ENCODE measurements at regions not wholly inside any gene's neighbourhood (a gene's known extent, or its start where the extent isn't known, plus 50 kb on each side); places are given as distances from the start of the nearest gene placed in this dataset.
"Not testable (repeated sequence)": the region's sequence is repeated elsewhere in the genome, so short reads cannot be mapped to it uniquely, and the experiment has no call there.

- DNase-seq (ENCODE audit: low read depth in 2 of 2), result peak in 1 of 2 experiments; percentile 37
Measured at GRCh38 chr12:60191676-60192359, 596.0 kb downstream of the SLC16A7 start.

- DNase-seq (ENCODE audit: low read depth in 2 of 2), result peak in 1 of 2 experiments; percentile 43
Measured at GRCh38 chr12:60194678-60195077, 598.8 kb downstream of the SLC16A7 start.

- DNase-seq (ENCODE audit: low read depth in 2 of 2), result no peak
Measured at GRCh38 chr12:60195483-60195882, 599.7 kb downstream of the SLC16A7 start.

GRCh38 chr12:60196366-60196765 is 600.5 kb downstream of the SLC16A7 start:
- DNase-seq (ENCODE audit: low read depth in 2 of 2), result no peak

GRCh38 chr12:60197589-60197988 is 601.8 kb downstream of the SLC16A7 start:
- DNase-seq (ENCODE audit: low read depth in 2 of 2), result no peak

GRCh38 chr12:60201891-60202290 is 606.1 kb downstream of the SLC16A7 start:
- peak; percentile 27 to 33 for DNase-seq (ENCODE audit: low read depth in 2 of 2)

GRCh38 chr12:60205500-60205899 is 609.7 kb downstream of the SLC16A7 start:
- peak; percentile 44 to 49 for DNase-seq (ENCODE audit: low read depth in 2 of 2)

GRCh38 chr12:60209521-60209920 is 613.7 kb downstream of the SLC16A7 start:
- DNase-seq (ENCODE audit: low read depth in 2 of 2), result no peak

- no peak for DNase-seq (ENCODE audit: low read depth in 2 of 2)
Measured at GRCh38 chr12:60209933-60210332, 614.1 kb downstream of the SLC16A7 start.

GRCh38 chr12:60210756-60211155 is 614.9 kb downstream of the SLC16A7 start:
- no peak for DNase-seq (ENCODE audit: low read depth in 2 of 2)

GRCh38 chr12:60211244-60211643 is 615.4 kb downstream of the SLC16A7 start:
- DNase-seq (ENCODE audit: low read depth in 2 of 2), result no peak

GRCh38 chr12:60212159-60213000 is 616.6 kb downstream of the SLC16A7 start:
- no peak for DNase-seq (ENCODE audit: low read depth in 2 of 2)

- not testable (repeated sequence) for DNase-seq (ENCODE audit: low read depth in 2 of 2)
Measured at GRCh38 chr12:60213272-60213671, 617.4 kb downstream of the SLC16A7 start.

GRCh38 chr12:60216226-60216625 is 620.4 kb downstream of the SLC16A7 start:
- DNase-seq (ENCODE audit: low read depth in 2 of 2), result no peak

- no peak for DNase-seq (ENCODE audit: low read depth in 2 of 2)
Measured at GRCh38 chr12:60223242-60223641, 627.4 kb downstream of the SLC16A7 start.

GRCh38 chr12:60225216-60226000 is 629.6 kb downstream of the SLC16A7 start:
- no peak for DNase-seq (ENCODE audit: low read depth in 2 of 2)

GRCh38 chr12:60227916-60228315 is 632.1 kb downstream of the SLC16A7 start:
- no peak for DNase-seq (ENCODE audit: low read depth in 2 of 2)

- peak; percentile 55 to 57 for DNase-seq (ENCODE audit: low read depth in 2 of 2)
Measured at GRCh38 chr12:60230056-60230455, 634.2 kb downstream of the SLC16A7 start.

GRCh38 chr12:60231303-60231702 is 635.5 kb downstream of the SLC16A7 start:
- DNase-seq (ENCODE audit: low read depth in 2 of 2), result no peak

GRCh38 chr12:60231976-60232907 is 636.4 kb downstream of the SLC16A7 start:
- no peak for DNase-seq (ENCODE audit: low read depth in 2 of 2)

GRCh38 chr12:60234611-60235195 is 638.9 kb downstream of the SLC16A7 start:
- not testable (repeated sequence) for DNase-seq (ENCODE audit: low read depth in 2 of 2)

All from fibroblast of skin of left quadriceps (primary cell).